K562 (cell line): ENCODE measurements at regions not wholly inside any gene's neighbourhood (a gene's known extent, or its start where the extent isn't known, plus 50 kb on each side); places are given as distances from the start of the nearest gene placed in this dataset.

Experiments
- ATAC-seq: fragments of 200-7000 bp; cut with Tn5 transposase; 3 replicates; pipeline ENCODE4 v1.9.1; 2020; ENCODE audit warnings: moderate library complexity
- BruUV-seq: library from RNA; stranded (reverse); fragments of 400-500 nt; replicated peaks from 2 replicates; lab custom pipeline; 2021; lab: Mats Ljungman, UMichigan
- CTCF ChIA-PET: fragments of 300-600 bp; formaldehyde crosslinking; extraction: SDS; loops from one replicate; lab custom pipeline; 2021; ENCODE audit warnings: low intra/inter-chr PET ratio; lab: Yijun Ruan, JAX
- POLR2A ChIA-PET: fragments of 300-600, 350-650 bp; sonication (Branson Sonifier 250); formaldehyde crosslinking; extraction: SDS; loops from one replicate; lab custom pipeline; 2021; ENCODE audit warnings: antibody characterized with exemption, inconsistent platforms; lab: Yijun Ruan, JAX
- DNase-seq, 4 experiments: peaks; one replicate each; pipeline versions ENCODE4 v3.0.0 to v3.0.0-alpha.2; 2011 to 2018; ENCODE audit warnings: low spot score in 3 of 4, mixed read lengths in 3 of 4; ENCODE audit errors: extremely low read depth in 1 of 4
- FAIRE-seq: peaks from 2 replicates; lab custom pipeline; 2011; peaks lifted over from hg19 to GRCh38; lab: Jason Lieb, UNC
- H2AFZ ChIP-seq: 2 replicates; pipeline ENCODE4 v1.6.0; 2011; ENCODE audit warnings: low read depth, low read length, control low read depth, inconsistent platforms
- H3K27ac ChIP-seq: fragments of 200-600 bp; 3 replicates; pipeline ENCODE4 v1.8.0; 2011; ENCODE audit warnings: low read depth, mild to moderate bottlenecking, control low read depth, inconsistent platforms, low read length, moderate library complexity, mixed read lengths; ENCODE audit errors: extremely low read depth
- H3K27me3 ChIP-seq, 2 experiments: fragments of 300-600 bp in 1 of 2; 2 replicates in 1 of 2; 3 replicates in 1 of 2; pipeline versions ENCODE4 v1.6.0 to v1.8.0; 2011; ENCODE audit warnings: inconsistent platforms in 2 of 2, low read length in 2 of 2, mild to moderate bottlenecking in 1 of 2, mixed read lengths in 1 of 2, moderate library complexity in 1 of 2; ENCODE audit not compliant: control insufficient read depth in 2 of 2, insufficient read depth in 2 of 2
- H3K36me3 ChIP-seq: fragments of 300-600 bp; 3 replicates; pipeline ENCODE4 v1.8.0; 2011; ENCODE audit warnings: mild to moderate bottlenecking, low read length, inconsistent platforms; ENCODE audit not compliant: control insufficient read depth, insufficient read depth
- H3K4me1 ChIP-seq, 2 experiments: fragments of 200-600 bp in 1 of 2; replicated peaks in 1 of 2; 2 replicates in 1 of 2; 3 replicates in 1 of 2; pipeline versions ENCODE4 v1.5.1 to v1.8.0; 2011; ENCODE audit warnings: inconsistent platforms in 2 of 2, low read length in 2 of 2, mild to moderate bottlenecking in 1 of 2, mixed read lengths in 1 of 2, moderate library complexity in 1 of 2; ENCODE audit not compliant: control insufficient read depth in 2 of 2, insufficient read depth in 2 of 2
- H3K4me2 ChIP-seq: 2 replicates; pipeline ENCODE4 v1.6.1; 2011; ENCODE audit warnings: low read length, control low read depth, inconsistent platforms, mixed read lengths; ENCODE audit not compliant: insufficient read depth
- H3K4me3 ChIP-seq: fragments of 200-600 bp; sonication (generic), shearing (Covaris generic); 2 replicates; pipeline ENCODE4 v1.5.1; 2016; ENCODE audit warnings: control low read depth, inconsistent platforms
- H3K79me2 ChIP-seq: fragments of 200-600 bp; 3 replicates; pipeline ENCODE4 v1.8.0; 2011; ENCODE audit warnings: low read length, inconsistent platforms; ENCODE audit not compliant: control insufficient read depth, insufficient read depth
- H3K9ac ChIP-seq, 2 experiments: 2 replicates each; pipeline versions ENCODE4 v1.6.0 to v1.6.1; 2011; ENCODE audit warnings: low read depth in 2 of 2, low read length in 2 of 2, control low read depth in 1 of 2, inconsistent platforms in 1 of 2, mild to moderate bottlenecking in 1 of 2, mixed read lengths in 1 of 2; ENCODE audit not compliant: insufficient read depth in 1 of 2
- H3K9me1 ChIP-seq: one replicate; pipeline ENCODE4 v1.6.0; 2011; ENCODE audit warnings: inconsistent platforms, mild to moderate bottlenecking, low read length, moderate library complexity; ENCODE audit not compliant: control insufficient read depth, insufficient read depth
- H3K9me3 ChIP-seq: replicated peaks from 2 replicates; pipeline ENCODE4 v1.5.1; 2011; ENCODE audit warnings: low read depth, low read length, inconsistent platforms; ENCODE audit not compliant: control insufficient read depth, insufficient read depth
- H4K20me1 ChIP-seq: replicated peaks from 2 replicates; pipeline ENCODE4 v1.6.1; 2011; ENCODE audit warnings: low read length, inconsistent platforms, mixed read lengths; ENCODE audit not compliant: control insufficient read depth, insufficient read depth
- C11orf30 ChIP-seq: fragments of 450-650 bp; IDR thresholded peaks from 2 replicates; pipeline ENCODE4 v1.6.1; 2016; ENCODE audit warnings: low read depth, mild to moderate bottlenecking
- EHMT2 ChIP-seq: fragments of 450-650 bp; IDR thresholded peaks from 2 replicates; pipeline ENCODE4 v1.6.1; 2018; ENCODE audit warnings: antibody characterized with exemption
- ELF2 ChIP-seq: fragments of 250-450 bp; sonication (Bioruptor Pico); IDR thresholded peaks from 2 replicates; pipeline ENCODE4 v1.5.0; 2021; ENCODE audit warnings: mild to moderate bottlenecking
- MAFF ChIP-seq: IDR thresholded peaks from 2 replicates; pipeline ENCODE4 v1.6.1; 2012; ENCODE audit warnings: low read length, improper control_type of control experiment
- MAFG ChIP-seq: fragments of 450-650 bp; conservative IDR thresholded peaks from 2 replicates; pipeline ENCODE4 v1.6.1; 2016; ENCODE audit warnings: missing genetic modification characterization, missing compliant biosample characterization
- MAFK ChIP-seq: IDR thresholded peaks from 2 replicates; pipeline ENCODE4 v1.6.1; 2011; ENCODE audit warnings: low read length, improper control_type of control experiment
- NONO ChIP-seq, 2 experiments: fragments of 200-400 bp in 1 of 2; fragments of 450-650 bp in 1 of 2; formaldehyde crosslinking in 1 of 2; IDR thresholded peaks; 2 replicates each; pipeline ENCODE4 v1.6.1; 2017; ENCODE audit warnings: low read depth in 2 of 2, mild to moderate bottlenecking in 2 of 2, moderate library complexity in 2 of 2, low read length in 1 of 2
- SP1 ChIP-seq: sonication (generic); formaldehyde crosslinking; IDR thresholded peaks from 2 replicates; pipeline ENCODE4 v1.8.1; 2022; ENCODE audit warnings: mild to moderate bottlenecking, missing genetic modification reagents
- ZNF316 ChIP-seq: fragments of 450-650 bp; IDR thresholded peaks from 2 replicates; pipeline ENCODE4 v1.6.1; 2016
- WGBS: fragments of 100-300 bp; shearing (Covaris generic); methylation state at CpG from one replicate; pipeline ENCODE4 v1.1.6; 2016; ENCODE audit warnings: low coverage, mixed read lengths; ENCODE audit not compliant: insufficient coverage; ENCODE audit errors: missing lambda C conversion rate; 5-methylcytosine and 5-hydroxymethylcytosine counted together
- in situ Hi-C: fragments of 300-500 bp; cut with MboI; formaldehyde crosslinking; loops from 4 replicates; pipeline ENCODE4 v1.15.0; 2018; ENCODE audit warnings: inconsistent platforms, mixed read lengths
- intact Hi-C: fragments of 100-400 bp; cut with micrococcal nuclease; formaldehyde crosslinking; loops from 2 replicates; pipeline ENCODE4 v1.14.2; 2022

GRCh38 chr17:52357854-52358253 is 199.3 kb upstream of the CA10 start:
- H3K9me3 ChIP-seq, result no peaks in the 10 kb centered on the region
- no peak overlapping the region for H3K4me2 ChIP-seq
- CTCF ChIA-PET, result no interaction called here
- FAIRE-seq (no peak), DNase-seq (no peak), ATAC-seq (no peak)
- no peak overlapping the region for H2AFZ ChIP-seq
- no peak overlapping the region for H3K4me3 ChIP-seq
- no peaks in the 10 kb centered on the region for H4K20me1 ChIP-seq
- H3K27ac ChIP-seq, result no peak overlapping the region
- in situ Hi-C loops, result no loop called here
- no peaks in the 10 kb centered on the region for H3K9me1 ChIP-seq
- WGBS, result 0% methylated on average over 2 of the region's 2 CpGs
- no peaks in the 10 kb centered on the region for H3K36me3 ChIP-seq
- H3K27me3 ChIP-seq, result no peaks in the 10 kb centered on the region
- TF ChIP-seq MAFK (peak; percentile 93), ELF2 (CRISPR knock-in tag) (no peak), MAFG (peak; percentile 75), EHMT2 (no peak), MAFF (peak; percentile 86), C11orf30 (peak; percentile 70), ZNF316 (peak; percentile 76)
- no peaks in the 10 kb centered on the region for H3K79me2 ChIP-seq
- intact Hi-C loops, result no loop called here
- no peak overlapping the region for H3K9ac ChIP-seq
- no peaks in the 10 kb centered on the region for H3K4me1 ChIP-seq
- no TSS peak for BruUV-seq
- POLR2A ChIA-PET, result no interaction called here

- ATAC-seq (no peak), DNase-seq (no peak)
- TF ChIP-seq SP1 (no peak), NONO (IDR thresholded peaks at IDR 0.05; ENCODE audit: low read depth in 2 of 2, low read length in 1 of 2) (no peak)
- TF ChIP-seq, all 486 proteins: peak for 0
- no peaks in the 10 kb centered on the region for H3K36me3 ChIP-seq
- H3K4me1 ChIP-seq, result no peaks in the 10 kb centered on the region
- no peak overlapping the region for H3K9ac ChIP-seq
- ChIA-PET POLR2A (no interaction called here), CTCF (no interaction called here)
- H4K20me1 ChIP-seq, result no peaks in the 10 kb centered on the region
- no peaks in the 10 kb centered on the region; the same call in 1 of the 2 replicates for H3K9me3 ChIP-seq
- in situ Hi-C loops (no loop called here), intact Hi-C loops (no loop called here)
- no TSS peak for BruUV-seq
- no peak overlapping the region for H3K4me2 ChIP-seq
- H3K9me1 ChIP-seq, result no peaks in the 10 kb centered on the region
- WGBS, result 0% methylated on average over 4 of the region's 4 CpGs
- H3K27me3 ChIP-seq, result no peaks in the 10 kb centered on the region
- H3K4me3 ChIP-seq, result no peak overlapping the region
- no peaks in the 10 kb centered on the region for H3K79me2 ChIP-seq
- H2AFZ ChIP-seq, result no peak overlapping the region
- FAIRE-seq, result no peak
- no peak overlapping the region for H3K27ac ChIP-seq
These were observed 178.3 kb upstream of the CA10 start for GRCh38 chr17:52336796-52337195.
